Activated CD4-positive, CD25-positive, alpha-beta regulatory T cell treated with anti-CD3 and anti-CD28 coated beads, Interleukin-2, amount 50 U/mL, for 16 hours (primary cell): ENCODE measurements at regions not wholly inside any gene's neighbourhood (a gene's known extent, or its start where the extent isn't known, plus 50 kb on each side); places are given as distances from the start of the nearest gene placed in this dataset.

Experiments used
- DNase-seq: peaks from one replicate; pipeline ENCODE4 v3.0.0-alpha.2; 2020; ENCODE audit warnings: low read depth, low spot score

GRCh38 chr6:156379392-156380289, 397.5 kb upstream of the ARID1B start:
- no peak for DNase-seq

GRCh38 chr6:156378853-156379252, 398.3 kb upstream of the ARID1B start:
- DNase-seq = no peak

GRCh38 chr6:156376091-156376490, 401.1 kb upstream of the ARID1B start:
- no peak for DNase-seq

GRCh38 chr6:156359912-156360311, 417.3 kb upstream of the ARID1B start:
- DNase-seq = no peak

GRCh38 chr6:156352861-156353260, 424.3 kb upstream of the ARID1B start:
- DNase-seq = no peak

GRCh38 chr6:156351346-156351966, 425.7 kb upstream of the ARID1B start:
- DNase-seq = no peak

GRCh38 chr6:156350337-156350736, 426.8 kb upstream of the ARID1B start:
- no peak for DNase-seq

- DNase-seq = no peak
Observed at GRCh38 chr6:156348849-156349248, 428.3 kb upstream of the ARID1B start.

GRCh38 chr6:156348424-156348823, 428.8 kb upstream of the ARID1B start:
- DNase-seq = no peak

GRCh38 chr6:156347656-156348055, 429.5 kb upstream of the ARID1B start:
- no peak for DNase-seq

GRCh38 chr6:156347246-156347645, 429.9 kb upstream of the ARID1B start:
- DNase-seq = no peak

GRCh38 chr6:156345700-156346099, 431.5 kb upstream of the ARID1B start:
- no peak for DNase-seq

GRCh38 chr6:156344491-156344890, 432.7 kb upstream of the ARID1B start:
- no peak for DNase-seq

- no peak for DNase-seq
Observed at GRCh38 chr6:156337801-156338200, 439.4 kb upstream of the ARID1B start.

GRCh38 chr6:156336733-156337132, 440.4 kb upstream of the ARID1B start:
- DNase-seq = no peak

- no peak for DNase-seq
Observed at GRCh38 chr6:156336089-156336488, 441.1 kb upstream of the ARID1B start.

- DNase-seq = no peak
Observed at GRCh38 chr6:156334966-156335365, 442.2 kb upstream of the ARID1B start.

GRCh38 chr6:156319707-156320106, 457.5 kb upstream of the ARID1B start:
- DNase-seq = no peak

GRCh38 chr6:156316583-156317125, 460.5 kb upstream of the ARID1B start:
- no peak for DNase-seq

- DNase-seq = no peak
Observed at GRCh38 chr6:156315146-156315545, 462.0 kb upstream of the ARID1B start.

- no peak for DNase-seq
Observed at GRCh38 chr6:156313037-156313436, 464.1 kb upstream of the ARID1B start.

- DNase-seq = no peak
Observed at GRCh38 chr6:156311291-156311690, 465.9 kb upstream of the ARID1B start.

- DNase-seq = no peak
Observed at GRCh38 chr6:156310701-156311100, 466.5 kb upstream of the ARID1B start.
